DMS53 treated with DMSO at 0.1 percent for 48 hours (cell line): ENCODE measurements at regions not wholly inside any gene's neighbourhood (a gene's known extent, or its start where the extent isn't known, plus 50 kb on each side); places are given as distances from the start of the nearest gene placed in this dataset.

Experiments used
- DNase-seq: peaks from one replicate; lab custom pipeline; 2025; ENCODE audit not compliant: unreplicated experiment; lab: John Stamatoyannopoulos, UW

- DNase-seq: no peak
Observed at GRCh38 chrX:51798701-51799100, 55.5 kb downstream of the GSPT2 start.

- peak; percentile 59 for DNase-seq
Observed at GRCh38 chrX:51802917-51803688, 59.9 kb downstream of the GSPT2 start.

- no peak for DNase-seq
Observed at GRCh38 chrX:51803833-51804232, 60.6 kb downstream of the GSPT2 start.

GRCh38 chrX:51804741-51805140 lies 61.5 kb downstream of the GSPT2 start:
- DNase-seq: no peak

- DNase-seq: no peak
Observed at GRCh38 chrX:51813886-51814460, 70.7 kb downstream of the GSPT2 start.

- DNase-seq: no peak
Observed at GRCh38 chrX:51824061-51824460, 69.4 kb upstream of the MAGED1 start.

- DNase-seq: no peak
Observed at GRCh38 chrX:51825436-51825835, 68.0 kb upstream of the MAGED1 start.

GRCh38 chrX:51834076-51834475 lies 59.3 kb upstream of the MAGED1 start:
- no peak for DNase-seq

GRCh38 chrX:51836823-51837222 lies 56.6 kb upstream of the MAGED1 start:
- DNase-seq: no peak

GRCh38 chrX:51837451-51837850 lies 56.0 kb upstream of the MAGED1 start:
- no peak for DNase-seq

GRCh38 chrX:51837921-51838320 lies 55.5 kb upstream of the MAGED1 start:
- no peak for DNase-seq
